ENCODE measurements at regions not wholly inside any gene's neighbourhood (a gene's known extent, or its start where the extent isn't known, plus 50 kb on each side); places are given as distances from the start of the nearest gene placed in this dataset.

GRCh38 chr18:46424898-46425297 lies 232.1 kb downstream of the LOXHD1 start:
- CTCF ChIA-PET (ENCODE audit: partially characterized antibody): interaction anchor here (0.9 to 3.0 kb wide), 6 partner anchors 12 to 232 kb away, joined by 3 to 9 read pairs (median 4); no protein-coding TSS in a partner anchor
- POLR2A ChIA-PET (ENCODE audit: partially characterized antibody): interaction anchor here (0.8 to 1.6 kb wide), 3 partner anchors 8 to 11 kb away, joined by 3 to 4 read pairs (median 3); no protein-coding TSS in a partner anchor
- peak; percentile 78; the same call in 1 of the 2 replicates for TF ChIP-seq E2F6 (IDR thresholded peaks at IDR 0.05)
- no peak for TF ChIP-seq YY1 (IDR thresholded peaks at IDR 0.05; ENCODE audit: low read depth, low read length)
- TF ChIP-seq RBBP5 (IDR thresholded peaks at IDR 0.05; ENCODE audit: borderline replicate concordance, low read depth, low read length): no peak

More at GRCh38 chr18:46424898-46425297, 232.1 kb downstream of the LOXHD1 start:
- Histone ChIP-seq H2BK20ac (ENCODE audit: low read length) (no peak overlapping the region), H3K36me3 (ENCODE audit: control insufficient read depth in 2 of 4, insufficient read depth in 4 of 4, low read length in 3 of 4) (no peaks in the 10 kb centered on the region), H3K4ac (replicated peaks; ENCODE audit: insufficient read length, low read depth, low read length) (no peak overlapping the region), H3K56ac (replicated peaks; ENCODE audit: insufficient read length, low read depth, low read length) (no peak overlapping the region), H2BK120ac (replicated peaks; ENCODE audit: low read depth, low read length) (no peak overlapping the region), H2BK15ac (ENCODE audit: low read length) (no peak overlapping the region; the same call in 1 of the 2 replicates), H4K8ac (ENCODE audit: extremely low read depth, insufficient read depth, low read length) (no peak overlapping the region), H3K27me3 (replicated peaks in 1 of 4; ENCODE audit: control insufficient read depth in 3 of 4, extremely low read depth in 1 of 4, insufficient read depth in 3 of 4, low read length in 3 of 4) (no peaks in the 10 kb centered on the region; a peak in 1 of 7 replicates), H4K91ac (replicated peaks; ENCODE audit: insufficient read length, low read length) (no peak overlapping the region), H3K4me1 (replicated peaks in 1 of 4; ENCODE audit: control insufficient read depth in 3 of 4, insufficient read depth in 4 of 4, low read length in 3 of 4) (peaks cover 0 to 12% (median 10%) of the 10 kb centered on the region in 4 experiments; a peak in 6 of 7 replicates), H3K4me2 (ENCODE audit: insufficient read depth in 1 of 2, low read depth in 2 of 2, low read length in 2 of 2) (no peak overlapping the region), H3K18ac (ENCODE audit: extremely low read depth, low read length) (no peak overlapping the region), H3K14ac (ENCODE audit: insufficient read length) (no peak overlapping the region), H2BK5ac (ENCODE audit: low read depth, low read length) (peak overlapping the region; percentile 10; the same call in 1 of the 2 replicates), H3K4me3 (ENCODE audit: extremely low read depth in 1 of 4, insufficient read depth in 2 of 4, low read depth in 3 of 4, low read length in 4 of 4) (no peak overlapping the region), H2BK12ac (ENCODE audit: low read depth, low read length) (0 out of 2 replicates have a peak overlapping the region, but pooled peaks have one; percentile 6), H2AFZ (ENCODE audit: low read length) (no peak overlapping the region), H3K9ac (replicated peaks in 1 of 4; ENCODE audit: extremely low read depth in 1 of 4, low read depth in 3 of 4, low read length in 3 of 4) (no peak overlapping the region; a peak in 1 of 7 replicates), H3K27ac (ENCODE audit: low read depth, low read length) (no peak overlapping the region), H4K20me1 (replicated peaks in 1 of 2; ENCODE audit: control insufficient read depth in 1 of 2, insufficient read depth in 2 of 2, low read length in 2 of 2) (no peaks in the 10 kb centered on the region), H3K79me2 (ENCODE audit: control insufficient read depth in 1 of 2, insufficient read depth in 2 of 2, low read length in 2 of 2) (no peaks in the 10 kb centered on the region; a peak in 1 of 4 replicates), H3K23ac (ENCODE audit: insufficient read length) (no peak overlapping the region), H3K9me3 (ENCODE audit: insufficient read depth in 2 of 2, low read depth in 1 of 2, low read length in 1 of 2) (no peaks in the 10 kb centered on the region), H2AK5ac (ENCODE audit: low read depth, low read length) (no peak overlapping the region; the same call in 1 of the 2 replicates), H4K5ac (ENCODE audit: insufficient read length, low read depth, low read length) (no peak overlapping the region), H3K23me2 (ENCODE audit: low read depth, low read length) (no peaks in the 10 kb centered on the region), H3K79me1 (ENCODE audit: low read depth, low read length) (no peaks in the 10 kb centered on the region)
- FAIRE-seq (no peak), DNase-seq (ENCODE audit: low read depth in 1 of 2, low spot score in 2 of 2) (no peak)
- whole genome bisulfite sequencing, 2 experiments (ENCODE audit: extremely low coverage in 1 of 2, insufficient coverage in 1 of 2, insufficient read length in 1 of 2, insufficient replicate concordance in 2 of 2, low coverage in 1 of 2, low lambda C conversion rate in 2 of 2, missing lambda C conversion rate in 1 of 2): 67% methylated on average over 5 of the region's 8 CpGs; no CpG with 5 or more reads in 1 of the 2 experiments

All from H1 (cell line).